ENCODE measurements at regions not wholly inside any gene's neighbourhood (a gene's known extent, or its start where the extent isn't known, plus 50 kb on each side); places are given as distances from the start of the nearest gene placed in this dataset.
A peak's percentile ranks its signal among the peaks of the same experiment; 100 is the strongest.

DNA sequence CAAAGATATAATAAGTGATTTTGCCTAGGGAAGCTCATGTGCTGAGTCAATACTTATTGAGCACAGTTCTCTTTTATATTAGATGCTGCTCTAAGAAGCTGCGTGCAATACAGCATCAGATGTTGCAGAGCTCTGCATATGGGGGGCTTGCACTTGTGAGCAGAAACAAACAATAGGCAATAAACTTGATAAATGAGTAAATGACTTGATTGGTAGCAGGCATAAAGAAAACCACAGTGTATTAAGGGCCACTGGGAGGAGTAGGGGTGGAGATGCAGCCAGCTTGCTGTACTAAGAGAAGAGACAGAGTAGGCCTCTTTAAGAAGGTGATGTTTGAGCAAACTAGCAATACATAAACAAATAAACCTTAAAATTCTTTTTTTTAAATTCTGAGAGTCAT, 598.5 kb upstream of the ADAMTS5 start:
- Histone ChIP-seq H4K20me1 (ENCODE audit: insufficient read depth, low read length) (no peaks in the 10 kb centered on the region), H3K4me3 (ENCODE audit: insufficient read depth, low read length) (no peak overlapping the region), H3K27me3 (ENCODE audit: insufficient read depth, low read length) (no peaks in the 10 kb centered on the region), H3K4me2 (ENCODE audit: insufficient read depth, low read length) (no peak overlapping the region), H3K27ac (ENCODE audit: low read depth, low read length) (peak overlapping the region; percentile 83), H2AFZ (ENCODE audit: low read length) (peak overlapping the region; percentile 26), H3K9me3 (ENCODE audit: low read depth, low read length) (no peaks in the 10 kb centered on the region), H3K79me2 (ENCODE audit: insufficient read depth, low read length) (no peaks in the 10 kb centered on the region), H3K36me3 (ENCODE audit: insufficient read depth, low read length) (no peaks in the 10 kb centered on the region), H3K4me1 (ENCODE audit: insufficient read depth, low read length) (peaks cover 38% of the 10 kb centered on the region)
- TF ChIP-seq, protein P1, sequence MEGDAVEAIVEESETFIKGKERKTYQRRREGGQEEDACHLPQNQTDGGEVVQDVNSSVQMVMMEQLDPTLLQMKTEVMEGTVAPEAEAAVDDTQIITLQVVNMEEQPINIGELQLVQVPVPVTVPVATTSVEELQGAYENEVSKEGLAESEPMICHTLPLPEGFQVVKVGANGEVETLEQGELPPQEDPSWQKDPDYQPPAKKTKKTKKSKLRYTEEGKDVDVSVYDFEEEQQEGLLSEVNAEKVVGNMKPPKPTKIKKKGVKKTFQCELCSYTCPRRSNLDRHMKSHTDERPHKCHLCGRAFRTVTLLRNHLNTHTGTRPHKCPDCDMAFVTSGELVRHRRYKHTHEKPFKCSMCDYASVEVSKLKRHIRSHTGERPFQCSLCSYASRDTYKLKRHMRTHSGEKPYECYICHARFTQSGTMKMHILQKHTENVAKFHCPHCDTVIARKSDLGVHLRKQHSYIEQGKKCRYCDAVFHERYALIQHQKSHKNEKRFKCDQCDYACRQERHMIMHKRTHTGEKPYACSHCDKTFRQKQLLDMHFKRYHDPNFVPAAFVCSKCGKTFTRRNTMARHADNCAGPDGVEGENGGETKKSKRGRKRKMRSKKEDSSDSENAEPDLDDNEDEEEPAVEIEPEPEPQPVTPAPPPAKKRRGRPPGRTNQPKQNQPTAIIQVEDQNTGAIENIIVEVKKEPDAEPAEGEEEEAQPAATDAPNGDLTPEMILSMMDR (IDR thresholded peaks at IDR 0.05; ENCODE audit: extremely low read depth, low read depth, low read length) = no peak
- DNase-seq (ENCODE audit: insufficient read length, low spot score, missing footprints) = no peak

- Histone ChIP-seq H4K20me1 (ENCODE audit: insufficient read depth, low read length) (no peaks in the 10 kb centered on the region), H3K27me3 (ENCODE audit: insufficient read depth, low read length) (no peaks in the 10 kb centered on the region), H3K9me3 (ENCODE audit: low read depth, low read length) (no peaks in the 10 kb centered on the region), H2AFZ (ENCODE audit: low read length) (peak overlapping the region; percentile 28), H3K27ac (ENCODE audit: low read depth, low read length) (peak overlapping the region; percentile 83), H3K4me1 (ENCODE audit: insufficient read depth, low read length) (peaks cover 33% of the 10 kb centered on the region), H3K36me3 (ENCODE audit: insufficient read depth, low read length) (no peaks in the 10 kb centered on the region), H3K4me3 (ENCODE audit: insufficient read depth, low read length) (no peak overlapping the region), H3K4me2 (ENCODE audit: insufficient read depth, low read length) (no peak overlapping the region), H3K79me2 (ENCODE audit: insufficient read depth, low read length) (no peaks in the 10 kb centered on the region)
- TF ChIP-seq, protein P1 (IDR thresholded peaks at IDR 0.05; ENCODE audit: extremely low read depth, low read depth, low read length) = peak; percentile 81
- no peak for DNase-seq (ENCODE audit: insufficient read length, low spot score, missing footprints)
Observed at GRCh38 chr21:27564684-27565301, 597.9 kb upstream of the ADAMTS5 start.

- H3K27ac ChIP-seq (ENCODE audit: low read depth, low read length) = no peak overlapping the region
- TF ChIP-seq, protein P1 (IDR thresholded peaks at IDR 0.05; ENCODE audit: extremely low read depth, low read depth, low read length) = no peak
- H3K4me3 ChIP-seq (ENCODE audit: insufficient read depth, low read length) = no peak overlapping the region
- no peak for DNase-seq (ENCODE audit: insufficient read length, low spot score, missing footprints)
- no peak overlapping the region for H3K4me2 ChIP-seq (ENCODE audit: insufficient read depth, low read length)
- no peaks in the 10 kb centered on the region for H3K79me2 ChIP-seq (ENCODE audit: insufficient read depth, low read length)
- no peaks in the 10 kb centered on the region for H3K9me3 ChIP-seq (ENCODE audit: low read depth, low read length)
- H2AFZ ChIP-seq (ENCODE audit: low read length) = no peak overlapping the region
- peaks cover 20% of the 10 kb centered on the region for H3K4me1 ChIP-seq (ENCODE audit: insufficient read depth, low read length)
- no peaks in the 10 kb centered on the region for H4K20me1 ChIP-seq (ENCODE audit: insufficient read depth, low read length)
- no peaks in the 10 kb centered on the region for H3K27me3 ChIP-seq (ENCODE audit: insufficient read depth, low read length)
- no peaks in the 10 kb centered on the region for H3K36me3 ChIP-seq (ENCODE audit: insufficient read depth, low read length)
Observed at GRCh38 chr21:27562303-27562702, 595.4 kb upstream of the ADAMTS5 start.

DNA sequence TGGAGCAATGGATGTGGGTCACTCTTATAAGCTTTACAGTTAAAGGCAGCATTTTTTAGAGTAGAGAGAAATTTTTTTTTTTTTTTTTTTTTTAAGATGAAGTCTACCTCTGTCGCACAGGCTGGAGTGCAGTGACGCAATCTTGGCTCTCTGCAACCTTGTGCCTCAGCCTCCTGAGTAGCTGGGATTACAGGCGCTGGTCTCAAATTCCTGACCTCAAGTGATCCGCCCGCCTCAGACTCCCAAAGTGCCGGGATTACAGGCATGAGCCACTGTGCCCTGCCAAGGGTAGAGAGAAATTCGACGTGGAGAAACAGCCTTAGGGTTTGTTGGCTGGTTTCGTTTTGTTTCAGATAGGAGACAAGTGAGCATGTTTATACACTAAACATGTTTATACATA, 594.2 kb upstream of the ADAMTS5 start:
- H3K9me3 ChIP-seq (ENCODE audit: low read depth, low read length) = no peaks in the 10 kb centered on the region
- H3K4me1 ChIP-seq (ENCODE audit: insufficient read depth, low read length) = peaks cover 12% of the 10 kb centered on the region
- no peaks in the 10 kb centered on the region for H3K36me3 ChIP-seq (ENCODE audit: insufficient read depth, low read length)
- TF ChIP-seq, protein P1 (IDR thresholded peaks at IDR 0.05; ENCODE audit: extremely low read depth, low read depth, low read length) = no peak
- H3K4me2 ChIP-seq (ENCODE audit: insufficient read depth, low read length) = no peak overlapping the region
- H2AFZ ChIP-seq (ENCODE audit: low read length) = no peak overlapping the region
- H3K79me2 ChIP-seq (ENCODE audit: insufficient read depth, low read length) = no peaks in the 10 kb centered on the region
- no peaks in the 10 kb centered on the region for H3K27me3 ChIP-seq (ENCODE audit: insufficient read depth, low read length)
- no peak overlapping the region for H3K4me3 ChIP-seq (ENCODE audit: insufficient read depth, low read length)
- peak; percentile 19 for DNase-seq (ENCODE audit: insufficient read length, low spot score, missing footprints)
- no peak overlapping the region for H3K27ac ChIP-seq (ENCODE audit: low read depth, low read length)
- no peaks in the 10 kb centered on the region for H4K20me1 ChIP-seq (ENCODE audit: insufficient read depth, low read length)

All from osteoblast (primary cell).